WTC11 (cell line): ENCODE measurements at regions not wholly inside any gene's neighbourhood (a gene's known extent, or its start where the extent isn't known, plus 50 kb on each side); places are given as distances from the start of the nearest gene placed in this dataset.

Experiments
- ATAC-seq: fragments of 200-7000 bp; cut with Tn5 transposase; 2 replicates; pipeline ENCODE4 v1.10.0; 2021; ENCODE audit warnings: mild to moderate bottlenecking, moderate library complexity
- CTCF ChIA-PET: fragments of 300-600 bp; sonication (Branson Sonifier 250); formaldehyde crosslinking; loops from one replicate; lab custom pipeline; 2021; ENCODE audit warnings: antibody characterized with exemption; lab: Charles Lee
- POLR2A ChIA-PET: fragments of 350-600 bp; sonication (Branson Sonifier 250); formaldehyde crosslinking; loops from one replicate; lab custom pipeline; 2021; ENCODE audit warnings: antibody characterized with exemption; lab: Charles Lee
- DNase-seq: peaks from one replicate; pipeline ENCODE4 v3.0.0; 2021; ENCODE audit warnings: low spot score
- H3K27ac Mint-ChIP-seq: 2 replicates; pipeline ENCODE4 v1.8.0; 2021; ENCODE audit warnings: mixed read lengths
- H3K27me3 Mint-ChIP-seq: 2 replicates; pipeline ENCODE4 v1.8.0; 2021; ENCODE audit warnings: low read depth, mild to moderate bottlenecking, moderate library complexity, mixed read lengths
- H3K36me3 Mint-ChIP-seq: 2 replicates; pipeline ENCODE4 v1.8.0; 2021; ENCODE audit warnings: mixed read lengths
- H3K4me1 Mint-ChIP-seq: 2 replicates; pipeline ENCODE4 v1.8.0; 2022; ENCODE audit warnings: mixed read lengths
- H3K4me3 Mint-ChIP-seq: 2 replicates; pipeline ENCODE4 v1.8.0; 2021; ENCODE audit warnings: mild to moderate bottlenecking, moderate library complexity, mixed read lengths
- H3K9me3 Mint-ChIP-seq: 2 replicates; pipeline ENCODE4 v1.8.0; 2021; ENCODE audit warnings: mixed read lengths
- EMX1 ChIP-seq: fragments of 250-450 bp; sonication (Bioruptor Pico); IDR thresholded peaks from 2 replicates; pipeline ENCODE4 v1.8.0; 2021; ENCODE audit warnings: mild to moderate bottlenecking
- FOXK1 ChIP-seq: sonication (generic); formaldehyde crosslinking; IDR thresholded peaks from 2 replicates; pipeline ENCODE4 v1.8.0; 2022; ENCODE audit warnings: mild to moderate bottlenecking, moderate library complexity, missing genetic modification reagents
- GRHL2 ChIP-seq: fragments of 250-450 bp; sonication (Bioruptor Pico); IDR thresholded peaks from 2 replicates; pipeline ENCODE4 v1.8.0; 2022; ENCODE audit warnings: mild to moderate bottlenecking, moderate library complexity; ENCODE audit not compliant: insufficient replicate concordance, severe bottlenecking
- KAT7 ChIP-seq: sonication (generic); formaldehyde crosslinking; IDR thresholded peaks from 2 replicates; pipeline ENCODE4 v1.8.1; 2023; ENCODE audit warnings: missing genetic modification reagents, mild to moderate bottlenecking, borderline replicate concordance
- MYBL2 ChIP-seq: sonication (generic); formaldehyde crosslinking; IDR thresholded peaks from 2 replicates; pipeline ENCODE4 v1.8.1; 2023; ENCODE audit warnings: mild to moderate bottlenecking, moderate library complexity, missing genetic modification reagents
- NFYB ChIP-seq: sonication (generic); formaldehyde crosslinking; conservative IDR thresholded peaks from 2 replicates; pipeline ENCODE4 v1.8.0; 2022; ENCODE audit warnings: low read depth, missing genetic modification reagents
- NR3C1 ChIP-seq: sonication (generic); formaldehyde crosslinking; conservative IDR thresholded peaks from 2 replicates; pipeline ENCODE4 v1.8.1; 2023; ENCODE audit warnings: low read depth, mild to moderate bottlenecking, missing genetic modification reagents
- RELA ChIP-seq: sonication (generic); formaldehyde crosslinking; IDR thresholded peaks from 2 replicates; pipeline ENCODE4 v1.8.1; 2022; ENCODE audit warnings: missing genetic modification reagents, mild to moderate bottlenecking, borderline replicate concordance
- SMAD4 ChIP-seq: sonication (generic); formaldehyde crosslinking; IDR thresholded peaks from 2 replicates; pipeline ENCODE4 v1.8.0; 2022; ENCODE audit warnings: mild to moderate bottlenecking, missing genetic modification reagents
- SOX15 ChIP-seq: fragments of 250-450 bp; sonication (Bioruptor Pico); IDR thresholded peaks from 2 replicates; pipeline ENCODE4 v1.9.0; 2021; ENCODE audit warnings: mild to moderate bottlenecking
- TP53 ChIP-seq: sonication (generic); formaldehyde crosslinking; IDR thresholded peaks from 2 replicates; pipeline ENCODE4 v1.8.1; 2023; ENCODE audit warnings: mild to moderate bottlenecking, missing genetic modification reagents
- ZNF317 ChIP-seq: sonication (generic); formaldehyde crosslinking; IDR thresholded peaks from 2 replicates; pipeline ENCODE4 v1.8.1; 2023; ENCODE audit warnings: low read depth, mild to moderate bottlenecking, moderate library complexity, missing genetic modification reagents, borderline replicate concordance
- TF ChIP-seq, protein P1 (sequence below): fragments of 250-450 bp; sonication (Bioruptor Pico); IDR thresholded peaks from 2 replicates; pipeline ENCODE4 v2.1.2; 2022; ENCODE audit warnings: mild to moderate bottlenecking, moderate library complexity
- TF ChIP-seq, protein P2 (sequence below): sonication (generic); formaldehyde crosslinking; IDR thresholded peaks from 2 replicates; pipeline ENCODE4 v1.8.0; 2022; ENCODE audit warnings: missing genetic modification reagents
- TF ChIP-seq, protein P3 (sequence below): sonication (generic); formaldehyde crosslinking; IDR thresholded peaks from 2 replicates; pipeline ENCODE4 v1.8.0; 2023; ENCODE audit warnings: mild to moderate bottlenecking, missing genetic modification reagents
- TF ChIP-seq, protein P4 (sequence below): sonication (generic); formaldehyde crosslinking; IDR thresholded peaks from 2 replicates; pipeline ENCODE4 v1.8.1; 2023; ENCODE audit warnings: mild to moderate bottlenecking, missing genetic modification reagents, moderate library complexity
- TF ChIP-seq, protein P5 (sequence below): sonication (generic); formaldehyde crosslinking; IDR thresholded peaks from 2 replicates; pipeline ENCODE4 v1.8.1; 2023; ENCODE audit warnings: mild to moderate bottlenecking, missing genetic modification reagents
- TF ChIP-seq, protein P6 (sequence below): fragments of 250-450 bp; sonication (Bioruptor Pico); IDR thresholded peaks from 2 replicates; pipeline ENCODE4 v1.8.0; 2021; ENCODE audit warnings: mild to moderate bottlenecking
- TF ChIP-seq, protein P7 (sequence below): fragments of 250-450 bp; sonication (Bioruptor Pico); IDR thresholded peaks from 2 replicates; pipeline ENCODE4 v1.9.0; 2021; ENCODE audit warnings: mild to moderate bottlenecking
- TF ChIP-seq, protein P8 (sequence below): sonication (generic); formaldehyde crosslinking; IDR thresholded peaks from 2 replicates; pipeline ENCODE4 v1.8.1; 2023; ENCODE audit warnings: mild to moderate bottlenecking, missing genetic modification reagents, moderate library complexity

DNA sequence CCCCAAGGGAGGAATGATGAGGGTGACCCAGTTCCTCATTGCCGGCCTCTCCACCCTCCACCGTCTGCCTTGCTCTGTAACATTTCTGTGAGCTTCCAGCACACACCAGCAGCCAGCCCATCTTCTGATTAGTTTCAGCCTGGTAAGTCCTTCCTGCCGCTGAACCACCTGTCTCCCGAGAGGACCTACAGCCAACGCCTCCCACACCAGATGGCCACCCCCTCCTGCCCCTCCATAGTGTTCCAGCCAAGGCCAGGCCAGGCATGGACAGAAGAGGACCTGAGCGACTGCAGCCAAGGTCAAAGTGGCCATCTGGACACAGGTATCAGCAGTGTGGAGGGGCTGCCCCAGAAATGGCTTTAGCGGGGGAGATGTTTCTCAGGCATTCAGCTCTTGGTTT, 170.7 kb upstream of the CTBP2 start:
- H3K27ac Mint-ChIP-seq = no peak overlapping the region
- DNase-seq (no peak), ATAC-seq (no peak)
- no peaks in the 10 kb centered on the region for H3K4me1 Mint-ChIP-seq
- POLR2A ChIA-PET = no interaction called here
- H3K9me3 Mint-ChIP-seq = peaks cover 10% of the 10 kb centered on the region; the same call in 1 of the 2 replicates
- H3K27me3 Mint-ChIP-seq = peaks cover 9% of the 10 kb centered on the region
- CTCF ChIA-PET = interaction anchor here (0.9 kb wide), 1 partner anchor 12 kb away, joined by 3 read pairs; no protein-coding TSS in a partner anchor
- H3K4me3 Mint-ChIP-seq = no peak overlapping the region
- no peaks in the 10 kb centered on the region for H3K36me3 Mint-ChIP-seq
- TF ChIP-seq FOXK1 (CRISPR knock-in tag) = no peak
- TF ChIP-seq, protein P1, sequence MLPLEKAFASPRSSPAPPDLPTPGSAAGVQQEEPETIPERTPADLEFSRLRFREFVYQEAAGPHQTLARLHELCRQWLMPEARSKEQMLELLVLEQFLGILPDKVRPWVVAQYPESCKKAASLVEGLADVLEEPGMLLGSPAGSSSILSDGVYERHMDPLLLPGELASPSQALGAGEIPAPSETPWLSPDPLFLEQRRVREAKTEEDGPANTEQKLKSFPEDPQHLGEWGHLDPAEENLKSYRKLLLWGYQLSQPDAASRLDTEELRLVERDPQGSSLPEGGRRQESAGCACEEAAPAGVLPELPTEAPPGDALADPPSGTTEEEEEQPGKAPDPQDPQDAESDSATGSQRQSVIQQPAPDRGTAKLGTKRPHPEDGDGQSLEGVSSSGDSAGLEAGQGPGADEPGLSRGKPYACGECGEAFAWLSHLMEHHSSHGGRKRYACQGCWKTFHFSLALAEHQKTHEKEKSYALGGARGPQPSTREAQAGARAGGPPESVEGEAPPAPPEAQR (CRISPR knock-in tag) = no peak
- no peak for TF ChIP-seq MYBL2
- no peak for TF ChIP-seq SOX15 (CRISPR knock-in tag)
- no peak for TF ChIP-seq GRHL2
- TF ChIP-seq, protein P2, sequence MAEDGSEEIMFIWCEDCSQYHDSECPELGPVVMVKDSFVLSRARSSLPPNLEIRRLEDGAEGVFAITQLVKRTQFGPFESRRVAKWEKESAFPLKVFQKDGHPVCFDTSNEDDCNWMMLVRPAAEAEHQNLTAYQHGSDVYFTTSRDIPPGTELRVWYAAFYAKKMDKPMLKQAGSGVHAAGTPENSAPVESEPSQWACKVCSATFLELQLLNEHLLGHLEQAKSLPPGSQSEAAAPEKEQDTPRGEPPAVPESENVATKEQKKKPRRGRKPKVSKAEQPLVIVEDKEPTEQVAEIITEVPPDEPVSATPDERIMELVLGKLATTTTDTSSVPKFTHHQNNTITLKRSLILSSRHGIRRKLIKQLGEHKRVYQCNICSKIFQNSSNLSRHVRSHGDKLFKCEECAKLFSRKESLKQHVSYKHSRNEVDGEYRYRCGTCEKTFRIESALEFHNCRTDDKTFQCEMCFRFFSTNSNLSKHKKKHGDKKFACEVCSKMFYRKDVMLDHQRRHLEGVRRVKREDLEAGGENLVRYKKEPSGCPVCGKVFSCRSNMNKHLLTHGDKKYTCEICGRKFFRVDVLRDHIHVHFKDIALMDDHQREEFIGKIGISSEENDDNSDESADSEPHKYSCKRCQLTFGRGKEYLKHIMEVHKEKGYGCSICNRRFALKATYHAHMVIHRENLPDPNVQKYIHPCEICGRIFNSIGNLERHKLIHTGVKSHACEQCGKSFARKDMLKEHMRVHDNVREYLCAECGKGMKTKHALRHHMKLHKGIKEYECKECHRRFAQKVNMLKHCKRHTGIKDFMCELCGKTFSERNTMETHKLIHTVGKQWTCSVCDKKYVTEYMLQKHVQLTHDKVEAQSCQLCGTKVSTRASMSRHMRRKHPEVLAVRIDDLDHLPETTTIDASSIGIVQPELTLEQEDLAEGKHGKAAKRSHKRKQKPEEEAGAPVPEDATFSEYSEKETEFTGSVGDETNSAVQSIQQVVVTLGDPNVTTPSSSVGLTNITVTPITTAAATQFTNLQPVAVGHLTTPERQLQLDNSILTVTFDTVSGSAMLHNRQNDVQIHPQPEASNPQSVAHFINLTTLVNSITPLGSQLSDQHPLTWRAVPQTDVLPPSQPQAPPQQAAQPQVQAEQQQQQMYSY = no peak
- TF ChIP-seq, protein P3, sequence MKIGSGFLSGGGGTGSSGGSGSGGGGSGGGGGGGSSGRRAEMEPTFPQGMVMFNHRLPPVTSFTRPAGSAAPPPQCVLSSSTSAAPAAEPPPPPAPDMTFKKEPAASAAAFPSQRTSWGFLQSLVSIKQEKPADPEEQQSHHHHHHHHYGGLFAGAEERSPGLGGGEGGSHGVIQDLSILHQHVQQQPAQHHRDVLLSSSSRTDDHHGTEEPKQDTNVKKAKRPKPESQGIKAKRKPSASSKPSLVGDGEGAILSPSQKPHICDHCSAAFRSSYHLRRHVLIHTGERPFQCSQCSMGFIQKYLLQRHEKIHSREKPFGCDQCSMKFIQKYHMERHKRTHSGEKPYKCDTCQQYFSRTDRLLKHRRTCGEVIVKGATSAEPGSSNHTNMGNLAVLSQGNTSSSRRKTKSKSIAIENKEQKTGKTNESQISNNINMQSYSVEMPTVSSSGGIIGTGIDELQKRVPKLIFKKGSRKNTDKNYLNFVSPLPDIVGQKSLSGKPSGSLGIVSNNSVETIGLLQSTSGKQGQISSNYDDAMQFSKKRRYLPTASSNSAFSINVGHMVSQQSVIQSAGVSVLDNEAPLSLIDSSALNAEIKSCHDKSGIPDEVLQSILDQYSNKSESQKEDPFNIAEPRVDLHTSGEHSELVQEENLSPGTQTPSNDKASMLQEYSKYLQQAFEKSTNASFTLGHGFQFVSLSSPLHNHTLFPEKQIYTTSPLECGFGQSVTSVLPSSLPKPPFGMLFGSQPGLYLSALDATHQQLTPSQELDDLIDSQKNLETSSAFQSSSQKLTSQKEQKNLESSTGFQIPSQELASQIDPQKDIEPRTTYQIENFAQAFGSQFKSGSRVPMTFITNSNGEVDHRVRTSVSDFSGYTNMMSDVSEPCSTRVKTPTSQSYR = no peak
- TF ChIP-seq, protein P4, sequence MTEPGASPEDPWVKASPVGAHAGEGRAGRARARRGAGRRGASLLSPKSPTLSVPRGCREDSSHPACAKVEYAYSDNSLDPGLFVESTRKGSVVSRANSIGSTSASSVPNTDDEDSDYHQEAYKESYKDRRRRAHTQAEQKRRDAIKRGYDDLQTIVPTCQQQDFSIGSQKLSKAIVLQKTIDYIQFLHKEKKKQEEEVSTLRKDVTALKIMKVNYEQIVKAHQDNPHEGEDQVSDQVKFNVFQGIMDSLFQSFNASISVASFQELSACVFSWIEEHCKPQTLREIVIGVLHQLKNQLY (CRISPR knock-in tag) = no peak
- TF ChIP-seq, protein P5, sequence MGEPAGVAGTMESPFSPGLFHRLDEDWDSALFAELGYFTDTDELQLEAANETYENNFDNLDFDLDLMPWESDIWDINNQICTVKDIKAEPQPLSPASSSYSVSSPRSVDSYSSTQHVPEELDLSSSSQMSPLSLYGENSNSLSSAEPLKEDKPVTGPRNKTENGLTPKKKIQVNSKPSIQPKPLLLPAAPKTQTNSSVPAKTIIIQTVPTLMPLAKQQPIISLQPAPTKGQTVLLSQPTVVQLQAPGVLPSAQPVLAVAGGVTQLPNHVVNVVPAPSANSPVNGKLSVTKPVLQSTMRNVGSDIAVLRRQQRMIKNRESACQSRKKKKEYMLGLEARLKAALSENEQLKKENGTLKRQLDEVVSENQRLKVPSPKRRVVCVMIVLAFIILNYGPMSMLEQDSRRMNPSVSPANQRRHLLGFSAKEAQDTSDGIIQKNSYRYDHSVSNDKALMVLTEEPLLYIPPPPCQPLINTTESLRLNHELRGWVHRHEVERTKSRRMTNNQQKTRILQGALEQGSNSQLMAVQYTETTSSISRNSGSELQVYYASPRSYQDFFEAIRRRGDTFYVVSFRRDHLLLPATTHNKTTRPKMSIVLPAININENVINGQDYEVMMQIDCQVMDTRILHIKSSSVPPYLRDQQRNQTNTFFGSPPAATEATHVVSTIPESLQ = no peak
- TF ChIP-seq EMX1 (CRISPR knock-in tag) = no peak

DNA sequence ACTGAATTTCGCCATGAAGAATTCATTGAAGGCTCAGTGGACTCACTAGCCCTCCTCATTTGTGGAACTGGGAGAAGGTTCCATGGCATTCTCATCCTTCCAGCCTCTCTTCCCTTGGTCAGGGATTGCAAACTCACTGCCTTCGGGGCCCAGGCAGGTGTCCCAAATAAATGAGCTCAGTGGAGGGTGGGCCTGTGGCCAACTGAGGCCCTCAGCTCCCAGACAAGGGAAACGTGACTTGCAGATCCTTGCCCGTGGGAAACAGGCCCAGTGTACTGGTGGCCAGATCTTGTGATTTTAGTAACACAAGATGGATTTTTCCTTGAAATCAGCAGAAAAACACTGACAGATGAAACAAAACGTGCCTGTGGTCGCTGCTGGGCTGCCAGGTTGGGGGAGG, 168.7 kb upstream of the CTBP2 start:
- DNase-seq (no peak), ATAC-seq (no peak)
- Mint-ChIP-seq H3K9me3 (peaks cover 13% of the 10 kb centered on the region), H3K36me3 (no peaks in the 10 kb centered on the region), H3K4me1 (no peaks in the 10 kb centered on the region), H3K27me3 (peaks cover 16% of the 10 kb centered on the region), H3K4me3 (no peak overlapping the region), H3K27ac (no peak overlapping the region)
- ChIA-PET CTCF (no interaction called here), POLR2A (no interaction called here)
- TF ChIP-seq EMX1 (CRISPR knock-in tag) = no peak
- no peak for TF ChIP-seq SMAD4
- no peak for TF ChIP-seq NFYB (CRISPR knock-in tag)
- TF ChIP-seq NR3C1 (CRISPR knock-in tag) = no peak
- TF ChIP-seq, protein P6, sequence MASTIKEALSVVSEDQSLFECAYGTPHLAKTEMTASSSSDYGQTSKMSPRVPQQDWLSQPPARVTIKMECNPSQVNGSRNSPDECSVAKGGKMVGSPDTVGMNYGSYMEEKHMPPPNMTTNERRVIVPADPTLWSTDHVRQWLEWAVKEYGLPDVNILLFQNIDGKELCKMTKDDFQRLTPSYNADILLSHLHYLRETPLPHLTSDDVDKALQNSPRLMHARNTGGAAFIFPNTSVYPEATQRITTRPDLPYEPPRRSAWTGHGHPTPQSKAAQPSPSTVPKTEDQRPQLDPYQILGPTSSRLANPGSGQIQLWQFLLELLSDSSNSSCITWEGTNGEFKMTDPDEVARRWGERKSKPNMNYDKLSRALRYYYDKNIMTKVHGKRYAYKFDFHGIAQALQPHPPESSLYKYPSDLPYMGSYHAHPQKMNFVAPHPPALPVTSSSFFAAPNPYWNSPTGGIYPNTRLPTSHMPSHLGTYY (CRISPR knock-in tag) = no peak
- no peak for TF ChIP-seq ZNF317
- TF ChIP-seq, protein P7, sequence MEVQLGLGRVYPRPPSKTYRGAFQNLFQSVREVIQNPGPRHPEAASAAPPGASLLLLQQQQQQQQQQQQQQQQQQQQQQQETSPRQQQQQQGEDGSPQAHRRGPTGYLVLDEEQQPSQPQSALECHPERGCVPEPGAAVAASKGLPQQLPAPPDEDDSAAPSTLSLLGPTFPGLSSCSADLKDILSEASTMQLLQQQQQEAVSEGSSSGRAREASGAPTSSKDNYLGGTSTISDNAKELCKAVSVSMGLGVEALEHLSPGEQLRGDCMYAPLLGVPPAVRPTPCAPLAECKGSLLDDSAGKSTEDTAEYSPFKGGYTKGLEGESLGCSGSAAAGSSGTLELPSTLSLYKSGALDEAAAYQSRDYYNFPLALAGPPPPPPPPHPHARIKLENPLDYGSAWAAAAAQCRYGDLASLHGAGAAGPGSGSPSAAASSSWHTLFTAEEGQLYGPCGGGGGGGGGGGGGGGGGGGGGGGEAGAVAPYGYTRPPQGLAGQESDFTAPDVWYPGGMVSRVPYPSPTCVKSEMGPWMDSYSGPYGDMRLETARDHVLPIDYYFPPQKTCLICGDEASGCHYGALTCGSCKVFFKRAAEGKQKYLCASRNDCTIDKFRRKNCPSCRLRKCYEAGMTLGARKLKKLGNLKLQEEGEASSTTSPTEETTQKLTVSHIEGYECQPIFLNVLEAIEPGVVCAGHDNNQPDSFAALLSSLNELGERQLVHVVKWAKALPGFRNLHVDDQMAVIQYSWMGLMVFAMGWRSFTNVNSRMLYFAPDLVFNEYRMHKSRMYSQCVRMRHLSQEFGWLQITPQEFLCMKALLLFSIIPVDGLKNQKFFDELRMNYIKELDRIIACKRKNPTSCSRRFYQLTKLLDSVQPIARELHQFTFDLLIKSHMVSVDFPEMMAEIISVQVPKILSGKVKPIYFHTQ (CRISPR knock-in tag) = no peak
- TF ChIP-seq TP53 = no peak
- TF ChIP-seq, protein P8, sequence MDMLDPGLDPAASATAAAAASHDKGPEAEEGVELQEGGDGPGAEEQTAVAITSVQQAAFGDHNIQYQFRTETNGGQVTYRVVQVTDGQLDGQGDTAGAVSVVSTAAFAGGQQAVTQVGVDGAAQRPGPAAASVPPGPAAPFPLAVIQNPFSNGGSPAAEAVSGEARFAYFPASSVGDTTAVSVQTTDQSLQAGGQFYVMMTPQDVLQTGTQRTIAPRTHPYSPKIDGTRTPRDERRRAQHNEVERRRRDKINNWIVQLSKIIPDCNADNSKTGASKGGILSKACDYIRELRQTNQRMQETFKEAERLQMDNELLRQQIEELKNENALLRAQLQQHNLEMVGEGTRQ = no peak
- TF ChIP-seq RELA = no peak
- TF ChIP-seq KAT7 = no peak
